Lung (tissue), 11 donors: ENCODE measurements at regions not wholly inside any gene's neighbourhood (a gene's known extent, or its start where the extent isn't known, plus 50 kb on each side); places are given as distances from the start of the nearest gene placed in this dataset.

ENCODE experiments used
- ATAC-seq: fragments of 200-7000 bp; cut with Tn5 transposase; one replicate; pipeline ENCODE4 v1.9.1; 2020; ENCODE audit warnings: moderate number of reproducible peaks; ENCODE audit not compliant: insufficient read depth, low FRiP score
- DNase-seq, 3 donors: peaks; one replicate each; pipeline ENCODE4 v3.0.0-alpha.2; 2013 to 2017
- H3K27ac ChIP-seq, 2 donors: one replicate each; pipeline ENCODE4 v1.5.1; 2013; ENCODE audit warnings: mild to moderate bottlenecking in 2 of 2, moderate library complexity in 2 of 2, control low read depth in 1 of 2, inconsistent platforms in 1 of 2, low read depth in 1 of 2, low read length in 1 of 2
- H3K27me3 ChIP-seq, 3 donors: one replicate each; pipeline ENCODE4 v1.5.1; 2013; ENCODE audit warnings: low read length in 2 of 3; ENCODE audit not compliant: control insufficient read depth in 3 of 3, insufficient read depth in 3 of 3
- H3K36me3 ChIP-seq, 4 donors: one replicate each; pipeline ENCODE4 v1.5.1; 2013; ENCODE audit warnings: low read length in 4 of 4, mild to moderate bottlenecking in 1 of 4, moderate library complexity in 1 of 4; ENCODE audit not compliant: control insufficient read depth in 4 of 4, insufficient read depth in 4 of 4
- H3K4me1 ChIP-seq, 5 donors: one replicate each; pipeline ENCODE4 v1.5.1; 2013; ENCODE audit warnings: low read length in 5 of 5, mild to moderate bottlenecking in 2 of 5, moderate library complexity in 1 of 5; ENCODE audit not compliant: control insufficient read depth in 5 of 5, insufficient read depth in 5 of 5
- H3K4me3 ChIP-seq: one replicate; pipeline ENCODE4 v1.5.1; 2013; ENCODE audit warnings: mild to moderate bottlenecking, control low read depth, moderate library complexity
- H3K9ac ChIP-seq, 2 donors: one replicate each; pipeline ENCODE4 v1.5.1; 2013; ENCODE audit warnings: low read length in 2 of 2, control low read depth in 1 of 2; ENCODE audit not compliant: insufficient read depth in 1 of 2
- H3K9me3 ChIP-seq, 4 donors: one replicate each; pipeline ENCODE4 v1.5.1; 2013; ENCODE audit warnings: low read length in 3 of 4, mild to moderate bottlenecking in 1 of 4, moderate library complexity in 1 of 4; ENCODE audit not compliant: control insufficient read depth in 4 of 4, insufficient read depth in 3 of 4
- WGBS, 2 donors: extraction: QIAGEN DNeasy Blood & Tissue Kit; methylation state at CpG; one replicate each; pipeline ENCODE4 v1.1.7; 2013; 5-methylcytosine and 5-hydroxymethylcytosine counted together
- TF ChIP-seq, protein P1 (sequence below): IDR thresholded peaks from 2 replicates; pipeline ENCODE4 v1.5.1; 2012; ENCODE audit warnings: mild to moderate bottlenecking; ENCODE audit errors: control extremely low read depth, extremely low read depth
- donor health status: control.
- donor health status: control.
- donor health status: Bipolar disorder and iron deficiency.
- donor health status: healthy.
- donor health status: DM: yes; HTN: yes; CAD: no.

GRCh38 chr13:103734837-103735236 is 668.6 kb upstream of the SLC10A2 start:
- WGBS, 2 donors = 50 to 64% methylated on average over 2 of the region's 2 CpGs
- peaks cover 0 to 6% (median 0%) of the 10 kb centered on the region in 5 donors for H3K4me1 ChIP-seq
- DNase-seq (no peak), ATAC-seq (no peak)
- TF ChIP-seq, protein P1, sequence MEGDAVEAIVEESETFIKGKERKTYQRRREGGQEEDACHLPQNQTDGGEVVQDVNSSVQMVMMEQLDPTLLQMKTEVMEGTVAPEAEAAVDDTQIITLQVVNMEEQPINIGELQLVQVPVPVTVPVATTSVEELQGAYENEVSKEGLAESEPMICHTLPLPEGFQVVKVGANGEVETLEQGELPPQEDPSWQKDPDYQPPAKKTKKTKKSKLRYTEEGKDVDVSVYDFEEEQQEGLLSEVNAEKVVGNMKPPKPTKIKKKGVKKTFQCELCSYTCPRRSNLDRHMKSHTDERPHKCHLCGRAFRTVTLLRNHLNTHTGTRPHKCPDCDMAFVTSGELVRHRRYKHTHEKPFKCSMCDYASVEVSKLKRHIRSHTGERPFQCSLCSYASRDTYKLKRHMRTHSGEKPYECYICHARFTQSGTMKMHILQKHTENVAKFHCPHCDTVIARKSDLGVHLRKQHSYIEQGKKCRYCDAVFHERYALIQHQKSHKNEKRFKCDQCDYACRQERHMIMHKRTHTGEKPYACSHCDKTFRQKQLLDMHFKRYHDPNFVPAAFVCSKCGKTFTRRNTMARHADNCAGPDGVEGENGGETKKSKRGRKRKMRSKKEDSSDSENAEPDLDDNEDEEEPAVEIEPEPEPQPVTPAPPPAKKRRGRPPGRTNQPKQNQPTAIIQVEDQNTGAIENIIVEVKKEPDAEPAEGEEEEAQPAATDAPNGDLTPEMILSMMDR = no peak
- no peak overlapping the region for H3K4me3 ChIP-seq
- H3K27ac ChIP-seq = no peak overlapping the region
- no peaks in the 10 kb centered on the region for H3K9me3 ChIP-seq
- H3K27me3 ChIP-seq = no peaks in the 10 kb centered on the region
- H3K9ac ChIP-seq = no peak overlapping the region
- H3K36me3 ChIP-seq = no peaks in the 10 kb centered on the region

DNA sequence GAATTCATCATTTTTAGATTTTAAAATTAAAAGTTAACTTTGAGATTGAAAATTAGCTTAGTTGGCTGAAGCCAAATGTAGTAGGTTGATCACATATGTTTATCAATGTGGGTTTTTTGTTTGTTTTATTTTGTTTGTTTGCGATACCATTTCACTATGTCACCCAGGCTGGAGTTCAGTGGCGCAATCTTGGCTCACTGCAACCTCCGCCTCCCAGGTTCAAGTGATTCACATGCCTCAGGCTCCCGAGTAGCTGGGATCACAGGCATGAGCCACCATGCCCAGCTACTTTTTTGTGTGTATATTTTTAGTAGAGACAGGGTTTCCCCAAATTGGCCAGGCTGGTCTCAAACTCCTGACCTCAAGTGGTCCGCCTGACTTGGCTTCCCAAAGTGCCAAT is 665.7 kb upstream of the SLC10A2 start:
- WGBS, 2 donors = 90 to 96% methylated on average over 5 of the region's 5 CpGs
- ATAC-seq (no peak), DNase-seq (no peak)
- H3K4me3 ChIP-seq = no peak overlapping the region
- H3K36me3 ChIP-seq = no peaks in the 10 kb centered on the region
- no peak overlapping the region for H3K27ac ChIP-seq
- peaks cover 0 to 6% (median 0%) of the 10 kb centered on the region in 5 donors for H3K4me1 ChIP-seq
- no peaks in the 10 kb centered on the region for H3K27me3 ChIP-seq
- H3K9ac ChIP-seq = no peak overlapping the region
- TF ChIP-seq, protein P1 = no peak
- no peaks in the 10 kb centered on the region for H3K9me3 ChIP-seq

DNA sequence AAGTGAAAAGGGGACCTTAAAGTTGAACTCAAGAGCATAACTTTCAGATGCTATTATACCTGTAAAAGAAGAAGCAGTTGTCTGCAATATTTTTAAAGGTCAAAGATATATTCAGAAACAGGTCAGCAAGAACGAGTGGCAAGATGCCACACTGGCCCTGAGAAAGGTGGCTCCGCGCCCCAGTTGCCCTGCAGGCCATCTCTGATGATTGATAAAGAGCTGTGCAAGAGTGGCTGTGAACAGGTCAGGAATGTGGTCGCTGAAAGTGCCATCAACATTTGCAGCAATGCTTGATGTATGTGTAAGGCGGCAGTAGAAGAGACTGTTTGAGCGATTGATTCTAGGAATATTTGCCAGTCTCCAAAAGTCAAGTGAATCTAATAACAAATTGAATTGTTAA is 664.2 kb upstream of the SLC10A2 start:
- no peaks in the 10 kb centered on the region for H3K27me3 ChIP-seq
- ATAC-seq = no peak
- TF ChIP-seq, protein P1 = no peak
- peaks cover 0 to 6% (median 0%) of the 10 kb centered on the region in 5 donors for H3K4me1 ChIP-seq
- no peak overlapping the region for H3K4me3 ChIP-seq
- H3K27ac ChIP-seq = no peak overlapping the region
- WGBS, 2 donors = 51 to 79% methylated on average over 6 of the region's 6 CpGs
- DNase-seq = no peak
- H3K9ac ChIP-seq = no peak overlapping the region
- no peaks in the 10 kb centered on the region for H3K9me3 ChIP-seq
- H3K36me3 ChIP-seq = no peaks in the 10 kb centered on the region

GRCh38 chr13:103726808-103727207 is 660.6 kb upstream of the SLC10A2 start:
- WGBS, 2 donors = 72 to 83% methylated on average over 1 of the region's 1 CpG
- H3K9me3 ChIP-seq = no peaks in the 10 kb centered on the region
- DNase-seq = no peak
- no peak overlapping the region for H3K4me3 ChIP-seq
- ATAC-seq = no peak
- H3K27ac ChIP-seq = no peak overlapping the region
- no peaks in the 10 kb centered on the region for H3K27me3 ChIP-seq
- H3K9ac ChIP-seq = no peak overlapping the region
- TF ChIP-seq, protein P1 = no peak
- H3K4me1 ChIP-seq = peaks cover 0 to 6% (median 0%) of the 10 kb centered on the region in 5 donors
- no peaks in the 10 kb centered on the region for H3K36me3 ChIP-seq
